HepG2 (cell line): ENCODE measurements at regions not wholly inside any gene's neighbourhood (a gene's known extent, or its start where the extent isn't known, plus 50 kb on each side); places are given as distances from the start of the nearest gene placed in this dataset.

Experiments used
- ATAC-seq: fragments of 200-7000 bp; cut with Tn5 transposase; 3 replicates; pipeline ENCODE4 v1.9.1; 2020; ENCODE audit warnings: mild to moderate bottlenecking, moderate library complexity
- BruUV-seq: library from RNA; stranded (reverse); fragments of 400-500 nt; replicated peaks from 2 replicates; lab custom pipeline; 2021; lab: Mats Ljungman, UMichigan
- CTCF ChIA-PET: fragments of 300-600 bp; formaldehyde crosslinking; extraction: SDS; loops from one replicate; lab custom pipeline; 2021; ENCODE audit warnings: low total read pairs, inconsistent platforms, low intra/inter-chr PET ratio; lab: Yijun Ruan, JAX
- POLR2A ChIA-PET: fragments of 350-600 bp; sonication (Branson Sonifier 250); formaldehyde crosslinking; loops from one replicate; lab custom pipeline; 2020; ENCODE audit warnings: antibody characterized with exemption, inconsistent platforms; lab: Yijun Ruan, JAX
- DNase-seq: peaks from one replicate; pipeline ENCODE4 v3.0.0-alpha.2; 2015; ENCODE audit warnings: low spot score
- FAIRE-seq: peaks from 3 replicates; lab custom pipeline; 2011; peaks lifted over from hg19 to GRCh38; lab: Jason Lieb, UNC
- H2AFZ ChIP-seq: one replicate; pipeline ENCODE4 v1.6.1; 2011; ENCODE audit warnings: low read length, inconsistent platforms
- H3K27ac ChIP-seq: fragments of 300-600 bp; 3 replicates; pipeline ENCODE4 v1.8.0; 2011; ENCODE audit warnings: mixed run types, mild to moderate bottlenecking, mixed read lengths, low read length, inconsistent platforms; ENCODE audit not compliant: insufficient read depth; ENCODE audit errors: extremely low read length
- H3K27me3 ChIP-seq, 2 experiments: fragments of 200-600 bp in 1 of 2; 2 replicates in 1 of 2; 3 replicates in 1 of 2; pipeline versions ENCODE4 v1.6.0 to v1.8.0; 2011; ENCODE audit warnings: low read length in 2 of 2, mild to moderate bottlenecking in 2 of 2, moderate library complexity in 2 of 2, inconsistent platforms in 1 of 2; ENCODE audit not compliant: insufficient read depth in 2 of 2, control insufficient read depth in 1 of 2
- H3K36me3 ChIP-seq, 2 experiments: fragments of 200-600 bp in 1 of 2; replicated peaks in 1 of 2; 2 replicates in 1 of 2; 3 replicates in 1 of 2; pipeline versions ENCODE4 v1.5.1 to v1.8.0; 2011; ENCODE audit warnings: low read length in 2 of 2, inconsistent platforms in 1 of 2; ENCODE audit not compliant: insufficient read depth in 2 of 2, control insufficient read depth in 1 of 2
- H3K4me1 ChIP-seq: 2 replicates; pipeline ENCODE4 v1.5.1; 2012; ENCODE audit warnings: low read length, inconsistent platforms; ENCODE audit not compliant: insufficient read depth
- H3K4me2 ChIP-seq: 2 replicates; pipeline ENCODE4 v1.6.0; 2011; ENCODE audit warnings: low read depth, low read length, inconsistent platforms
- H3K4me3 ChIP-seq, 3 experiments: fragments of 200-600 bp in 1 of 3; sonication (generic), shearing (Covaris generic) in 1 of 3; replicated peaks in 1 of 3; 2 replicates each; pipeline ENCODE4 v1.5.1; 2011 to 2016; ENCODE audit warnings: low read length in 3 of 3, inconsistent platforms in 2 of 3, low read depth in 2 of 3, mild to moderate bottlenecking in 2 of 3, control low read depth in 1 of 3, mixed read lengths in 1 of 3; ENCODE audit not compliant: insufficient read depth in 1 of 3
- H3K79me2 ChIP-seq: one replicate; pipeline ENCODE4 v1.6.1; 2011; ENCODE audit warnings: low read length, inconsistent platforms; ENCODE audit not compliant: insufficient read depth
- H3K9ac ChIP-seq: 2 replicates; pipeline ENCODE4 v1.6.0; 2011; ENCODE audit warnings: mild to moderate bottlenecking, low read depth, low read length, inconsistent platforms; ENCODE audit not compliant: insufficient read depth
- H3K9me3 ChIP-seq: 2 replicates; pipeline ENCODE4 v1.5.1; 2012; ENCODE audit warnings: mild to moderate bottlenecking, low read length
- H4K20me1 ChIP-seq: 2 replicates; pipeline ENCODE4 v1.6.0; 2011; ENCODE audit warnings: inconsistent platforms, mild to moderate bottlenecking, low read length, moderate library complexity; ENCODE audit not compliant: insufficient read depth
- HDAC6 ChIP-seq: fragments of 200-600 bp; sonication (generic); IDR thresholded peaks from 2 replicates; pipeline ENCODE4 v1.7.0; 2017; ENCODE audit warnings: mild to moderate bottlenecking, antibody characterized with exemption, low read length, low read depth
- MBNL3 ChIP-seq: fragments of 250-450 bp; sonication (Bioruptor Pico); conservative IDR thresholded peaks from 2 replicates; pipeline ENCODE4 v1.8.0; 2022; ENCODE audit warnings: mild to moderate bottlenecking, inconsistent platforms
- SIX1 ChIP-seq: sonication (generic); formaldehyde crosslinking; IDR thresholded peaks from 2 replicates; pipeline ENCODE4 v1.4.0; 2020; ENCODE audit warnings: missing genetic modification reagents, borderline replicate concordance
- TAF15 ChIP-seq: fragments of 200-400 bp; formaldehyde crosslinking; IDR thresholded peaks from one replicate; pipeline ENCODE4 v1.6.1; 2018; ENCODE audit warnings: mild to moderate bottlenecking, low read depth, low read length; ENCODE audit not compliant: poor library complexity, severe bottlenecking
- ZBTB34 ChIP-seq: sonication (generic); formaldehyde crosslinking; IDR thresholded peaks from 2 replicates; pipeline ENCODE4 v1.8.0; 2022; ENCODE audit warnings: mild to moderate bottlenecking, missing genetic modification reagents
- ZBTB43 ChIP-seq: sonication (generic); formaldehyde crosslinking; conservative IDR thresholded peaks from 2 replicates; pipeline ENCODE4 v1.4.0; 2020; ENCODE audit warnings: missing genetic modification reagents
- ZBTB44 ChIP-seq: sonication (generic); formaldehyde crosslinking; IDR thresholded peaks from 2 replicates; pipeline ENCODE4 v1.4.0; 2020; ENCODE audit warnings: missing genetic modification reagents
- ZNF326 ChIP-seq: sonication (generic); formaldehyde crosslinking; IDR thresholded peaks from 2 replicates; pipeline ENCODE4 v1.4.0; 2020; ENCODE audit warnings: missing genetic modification reagents, borderline replicate concordance
- ZNF784 ChIP-seq: sonication (generic); formaldehyde crosslinking; IDR thresholded peaks from 2 replicates; pipeline ENCODE4 v1.5.1; 2020; ENCODE audit warnings: missing genetic modification reagents, mild to moderate bottlenecking, borderline replicate concordance
- WGBS: methylation state at CpG from one replicate; pipeline ENCODE4 v1.1.6; 2017; ENCODE audit warnings: low lambda C conversion rate; 5-methylcytosine and 5-hydroxymethylcytosine counted together
- in situ Hi-C: cut with HindIII; loops from 2 replicates; pipeline ENCODE4 v1.10.0; 2017; ENCODE audit warnings: low pct_unique_long_range_greater_than_20kb; ENCODE audit not compliant: extremely low pct_ligation_motif_present
- intact Hi-C: fragments of 100-400 bp; cut with micrococcal nuclease; formaldehyde crosslinking; loops from one replicate; pipeline ENCODE4 v1.10.0; 2022; ENCODE audit not compliant: unreplicated experiment

GRCh38 chr6:92737983-92738382, 681.4 kb downstream of the EPHA7 start:
- intact Hi-C loops = no loop called here
- no peak for TF ChIP-seq ZBTB34 (CRISPR knock-in tag)
- no peak for TF ChIP-seq ZNF784 (CRISPR knock-in tag)
- TF ChIP-seq ZBTB43 (CRISPR knock-in tag) = no peak
- no peak for TF ChIP-seq MBNL3 (CRISPR knock-in tag)
- TF ChIP-seq ZNF326 (CRISPR knock-in tag) = no peak
- TF ChIP-seq ZBTB44 (CRISPR knock-in tag) = no peak
- TF ChIP-seq TAF15 = no peak
- TF ChIP-seq HDAC6 = no peak
- no peak for TF ChIP-seq SIX1 (CRISPR knock-in tag)
- TF ChIP-seq, all 625 proteins: peak for 0
- no peak for FAIRE-seq

More at GRCh38 chr6:92737983-92738382, 681.4 kb downstream of the EPHA7 start:
- H3K79me2 ChIP-seq = no peaks in the 10 kb centered on the region
- no peaks in the 10 kb centered on the region for H3K36me3 ChIP-seq
- no peak overlapping the region for H3K9ac ChIP-seq
- in situ Hi-C loops = no loop called here
- no peak overlapping the region for H3K4me2 ChIP-seq
- DNase-seq (no peak), ATAC-seq (no peak)
- no TSS peak for BruUV-seq
- ChIA-PET POLR2A (no interaction called here), CTCF (no interaction called here)
- WGBS = no CpG with 5 or more reads among the region's 3 CpGs
- no peak overlapping the region for H3K4me3 ChIP-seq
- H4K20me1 ChIP-seq = no peaks in the 10 kb centered on the region
- H2AFZ ChIP-seq = no peak overlapping the region
- no peaks in the 10 kb centered on the region for H3K27me3 ChIP-seq
- no peak overlapping the region for H3K27ac ChIP-seq
- H3K9me3 ChIP-seq = peaks cover 17% of the 10 kb centered on the region
- no peaks in the 10 kb centered on the region for H3K4me1 ChIP-seq
